SU-DHL-6 (cell line): ENCODE measurements at regions not wholly inside any gene's neighbourhood (a gene's known extent, or its start where the extent isn't known, plus 50 kb on each side); places are given as distances from the start of the nearest gene placed in this dataset.

ENCODE experiments used
- H2AFZ ChIP-seq: fragments of 200-600 bp; sonication (generic); 2 replicates; pipeline ENCODE4 v1.6.1; 2014; ENCODE audit warnings: low read depth, mild to moderate bottlenecking, moderate library complexity, mixed read lengths, antibody characterized with exemption, low read length; ENCODE audit not compliant: severe bottlenecking
- H3F3A ChIP-seq: fragments of 200-600 bp; shearing (Covaris generic); 2 replicates; pipeline ENCODE4 v1.6.0; 2016; ENCODE audit warnings: antibody characterized with exemption, mild to moderate bottlenecking; ENCODE audit not compliant: insufficient read depth
- H3K27ac ChIP-seq: fragments of 200-600 bp; sonication (generic); 2 replicates; pipeline ENCODE4 v1.5.1; 2016; ENCODE audit warnings: low read depth, mild to moderate bottlenecking, low read length, moderate library complexity, mixed read lengths
- H3K27me3 ChIP-seq: fragments of 200-600 bp; sonication (generic), shearing (Covaris generic); 2 replicates; pipeline ENCODE4 v1.6.0; 2014; ENCODE audit warnings: mild to moderate bottlenecking, low read length
- H3K36me3 ChIP-seq: fragments of 200-600 bp; sonication (generic); 2 replicates; pipeline ENCODE4 v1.6.1; 2014; ENCODE audit warnings: mild to moderate bottlenecking, low read length, mixed read lengths
- H3K4me2 ChIP-seq: fragments of 300-600, 200-600 bp; shearing (Covaris generic), sonication (generic); 2 replicates; pipeline ENCODE4 v1.6.0; 2014; ENCODE audit warnings: low read length, low read depth, mild to moderate bottlenecking; ENCODE audit not compliant: poor library complexity, severe bottlenecking
- H3K4me3 ChIP-seq: fragments of 200-600 bp; sonication (generic); 2 replicates; pipeline ENCODE4 v1.5.1; 2014; ENCODE audit warnings: antibody characterized with exemption, low read length, mild to moderate bottlenecking, mixed read lengths; ENCODE audit not compliant: insufficient read depth, poor library complexity, severe bottlenecking
- H3K79me2 ChIP-seq: fragments of 200-600 bp; sonication (generic); 2 replicates; pipeline ENCODE4 v1.6.1; 2014; ENCODE audit warnings: mild to moderate bottlenecking, low read length, moderate library complexity; ENCODE audit not compliant: insufficient read depth
- H3K9ac ChIP-seq: fragments of 200-600 bp; sonication (generic); 2 replicates; pipeline ENCODE4 v1.7.0; 2014; ENCODE audit warnings: mild to moderate bottlenecking, low read length
- H3K9me2 ChIP-seq: fragments of 200-600 bp; sonication (generic); replicated peaks from 2 replicates; pipeline ENCODE4 v1.6.1; 2014; ENCODE audit warnings: low read length; ENCODE audit not compliant: insufficient read depth
- H3K9me3 ChIP-seq: fragments of 200-600 bp; sonication (generic); 2 replicates; pipeline ENCODE4 v1.6.1; 2014; ENCODE audit warnings: low read length, mixed read lengths; ENCODE audit not compliant: insufficient read depth
- H4K20me1 ChIP-seq: fragments of 200-600 bp; sonication (generic); 2 replicates; pipeline ENCODE4 v1.6.1; 2014; ENCODE audit warnings: low read depth, mild to moderate bottlenecking, antibody characterized with exemption, low read length, moderate library complexity, mixed read lengths
- CTCF ChIP-seq: fragments of 200-600 bp; sonication (generic); IDR thresholded peaks from one replicate; pipeline ENCODE4 v1.5.1; 2017; ENCODE audit warnings: antibody characterized with exemption, mild to moderate bottlenecking, low read length, moderate library complexity; ENCODE audit not compliant: insufficient read depth, poor library complexity, severe bottlenecking
- EZH2phosphoT487 ChIP-seq: fragments of 200-600 bp; sonication (generic), shearing (Covaris generic); conservative IDR thresholded peaks from 2 replicates; pipeline ENCODE4 v1.6.1; 2018; ENCODE audit warnings: mild to moderate bottlenecking, antibody characterized with exemption, low read length, moderate library complexity, mixed read lengths

- Histone ChIP-seq H3K27me3 (no peaks in the 10 kb centered on the region), H3K36me3 (no peaks in the 10 kb centered on the region), H3K9ac (no peak overlapping the region), H3K4me3 (no peak overlapping the region), H3K4me2 (no peak overlapping the region), H3K9me2 (no peaks in the 10 kb centered on the region), H2AFZ (no peak overlapping the region), H3K27ac (no peak overlapping the region), H4K20me1 (no peaks in the 10 kb centered on the region), H3K79me2 (no peaks in the 10 kb centered on the region), H3K9me3 (no peaks in the 10 kb centered on the region), H3F3A (no peaks in the 10 kb centered on the region)
- no peak for TF ChIP-seq CTCF
- TF ChIP-seq EZH2phosphoT487, result no peak
Measured at GRCh38 chr2:219976871-219977270, 349.4 kb downstream of the SLC4A3 start.

GRCh38 chr2:219980638-219981037 is 353.2 kb downstream of the SLC4A3 start:
- Histone ChIP-seq H4K20me1 (no peaks in the 10 kb centered on the region), H3K27ac (no peak overlapping the region), H3K9me3 (no peaks in the 10 kb centered on the region), H3K9me2 (no peaks in the 10 kb centered on the region), H3K9ac (no peak overlapping the region), H3K27me3 (no peaks in the 10 kb centered on the region), H3K4me2 (no peak overlapping the region), H2AFZ (no peak overlapping the region), H3F3A (no peaks in the 10 kb centered on the region), H3K4me3 (no peak overlapping the region), H3K36me3 (no peaks in the 10 kb centered on the region), H3K79me2 (no peaks in the 10 kb centered on the region)
- TF ChIP-seq CTCF (no peak), EZH2phosphoT487 (no peak)

- no peaks in the 10 kb centered on the region for H3K79me2 ChIP-seq
- H3K9ac ChIP-seq, result no peak overlapping the region
- H3K4me3 ChIP-seq, result no peak overlapping the region
- H3F3A ChIP-seq, result no peaks in the 10 kb centered on the region
- no peak overlapping the region for H2AFZ ChIP-seq
- TF ChIP-seq EZH2phosphoT487 (no peak), CTCF (no peak)
- H3K27me3 ChIP-seq, result no peaks in the 10 kb centered on the region
- no peaks in the 10 kb centered on the region for H3K9me2 ChIP-seq
- no peak overlapping the region for H3K27ac ChIP-seq
- H3K4me2 ChIP-seq, result no peak overlapping the region
- no peaks in the 10 kb centered on the region for H3K36me3 ChIP-seq
- H4K20me1 ChIP-seq, result no peaks in the 10 kb centered on the region
- H3K9me3 ChIP-seq, result no peaks in the 10 kb centered on the region
Measured at GRCh38 chr2:219983836-219984235, 356.4 kb downstream of the SLC4A3 start.

- no peaks in the 10 kb centered on the region for H3K36me3 ChIP-seq
- no peak overlapping the region for H3K9ac ChIP-seq
- H3K4me2 ChIP-seq, result no peak overlapping the region
- no peaks in the 10 kb centered on the region for H3K27me3 ChIP-seq
- H3K9me3 ChIP-seq, result no peaks in the 10 kb centered on the region
- no peaks in the 10 kb centered on the region for H3K9me2 ChIP-seq
- H3F3A ChIP-seq, result no peaks in the 10 kb centered on the region
- no peak overlapping the region for H2AFZ ChIP-seq
- H3K4me3 ChIP-seq, result no peak overlapping the region
- no peak for TF ChIP-seq EZH2phosphoT487
- TF ChIP-seq CTCF, result no peak
- H3K79me2 ChIP-seq, result no peaks in the 10 kb centered on the region
- H4K20me1 ChIP-seq, result no peaks in the 10 kb centered on the region
- no peak overlapping the region for H3K27ac ChIP-seq
Measured at GRCh38 chr2:219985017-219985416, 357.6 kb downstream of the SLC4A3 start.
